ENCODE measurements at regions not wholly inside any gene's neighbourhood (a gene's known extent, or its start where the extent isn't known, plus 50 kb on each side); places are given as distances from the start of the nearest gene placed in this dataset.
A peak's percentile ranks its signal among the peaks of the same experiment; 100 is the strongest.

- peak; percentile 59 for DNase-seq
- Histone ChIP-seq H3K9me3 (ENCODE audit: control insufficient read depth, low read length) (no peaks in the 10 kb centered on the region), H3K36me3 (ENCODE audit: control insufficient read depth in 1 of 2, insufficient read depth in 2 of 2, low read depth in 1 of 2, low read length in 2 of 2) (no peaks in the 10 kb centered on the region), H3K4ac (ENCODE audit: low read depth in 1 of 2, low read length in 2 of 2) (no peak overlapping the region), H2BK15ac (ENCODE audit: low read depth, poor library complexity, severe bottlenecking) (no peak overlapping the region), H3K4me1 (ENCODE audit: control insufficient read depth, insufficient read depth, low read depth, low read length) (no peaks in the 10 kb centered on the region), H3K27ac (ENCODE audit: low read length, poor library complexity, severe bottlenecking) (no peak overlapping the region), H2BK120ac (ENCODE audit: low read depth, low read length) (no peak overlapping the region), H3K4me2 (ENCODE audit: low read length, poor library complexity, severe bottlenecking) (no peak overlapping the region), H4K91ac (ENCODE audit: low read length) (no peak overlapping the region), H3K14ac (ENCODE audit: low read length in 2 of 2) (no peak overlapping the region), H3K23ac (ENCODE audit: low read length in 2 of 2) (no peak overlapping the region), H3K27me3 (ENCODE audit: control insufficient read depth in 1 of 2, insufficient read depth in 1 of 2, low read length in 2 of 2) (no peaks in the 10 kb centered on the region), H4K8ac (ENCODE audit: low read length) (no peak overlapping the region), H3K9ac (ENCODE audit: low read length) (peak overlapping the region; percentile 80), H3K18ac (ENCODE audit: low read depth in 1 of 2, low read length in 2 of 2) (no peak overlapping the region), H2BK12ac (ENCODE audit: low read length in 2 of 2) (no peak overlapping the region), H2AK5ac (ENCODE audit: low read length, severe bottlenecking) (no peak overlapping the region), H3K4me3 (ENCODE audit: insufficient read depth in 1 of 2, low read depth in 1 of 2, low read length in 2 of 2) (no peak overlapping the region), H2BK5ac (ENCODE audit: low read depth, low read length, poor library complexity, severe bottlenecking) (no peak overlapping the region), H2AFZ (ENCODE audit: low read depth, low read length) (no peak overlapping the region), H3K79me1 (replicated peaks; ENCODE audit: low read length, poor library complexity, severe bottlenecking) (no peaks in the 10 kb centered on the region)
These were observed 321.7 kb downstream of the CENPW start for GRCh38 chr6:126661646-126662045.

- Histone ChIP-seq H4K91ac (ENCODE audit: low read length) (no peak overlapping the region), H2BK12ac (ENCODE audit: low read length in 2 of 2) (no peak overlapping the region), H4K8ac (ENCODE audit: low read length) (no peak overlapping the region), H3K23ac (ENCODE audit: low read length in 2 of 2) (no peak overlapping the region), H3K27ac (ENCODE audit: low read length, poor library complexity, severe bottlenecking) (no peak overlapping the region), H3K27me3 (ENCODE audit: control insufficient read depth in 1 of 2, insufficient read depth in 1 of 2, low read length in 2 of 2) (no peaks in the 10 kb centered on the region), H3K4me2 (ENCODE audit: low read length, poor library complexity, severe bottlenecking) (no peak overlapping the region), H3K14ac (ENCODE audit: low read length in 2 of 2) (no peak overlapping the region), H3K36me3 (ENCODE audit: control insufficient read depth in 1 of 2, insufficient read depth in 2 of 2, low read depth in 1 of 2, low read length in 2 of 2) (no peaks in the 10 kb centered on the region), H3K18ac (ENCODE audit: low read depth in 1 of 2, low read length in 2 of 2) (no peak overlapping the region), H3K4ac (ENCODE audit: low read depth in 1 of 2, low read length in 2 of 2) (no peak overlapping the region), H2BK5ac (ENCODE audit: low read depth, low read length, poor library complexity, severe bottlenecking) (no peak overlapping the region), H3K9ac (ENCODE audit: low read length) (peak overlapping the region; percentile 26), H2AK5ac (ENCODE audit: low read length, severe bottlenecking) (no peak overlapping the region), H3K4me3 (ENCODE audit: insufficient read depth in 1 of 2, low read depth in 1 of 2, low read length in 2 of 2) (no peak overlapping the region), H2BK15ac (ENCODE audit: low read depth, poor library complexity, severe bottlenecking) (no peak overlapping the region), H2BK120ac (ENCODE audit: low read depth, low read length) (no peak overlapping the region), H3K9me3 (ENCODE audit: control insufficient read depth, low read length) (no peaks in the 10 kb centered on the region), H2AFZ (ENCODE audit: low read depth, low read length) (no peak overlapping the region), H3K4me1 (ENCODE audit: control insufficient read depth, insufficient read depth, low read depth, low read length) (no peaks in the 10 kb centered on the region), H3K79me1 (replicated peaks; ENCODE audit: low read length, poor library complexity, severe bottlenecking) (no peaks in the 10 kb centered on the region)
- no peak for DNase-seq
These were observed 323.1 kb downstream of the CENPW start for GRCh38 chr6:126662966-126663365.

GRCh38 chr6:126664271-126664670, 324.4 kb downstream of the CENPW start:
- no CpG with 5 or more reads among the region's 1 CpG for WGBS
- Histone ChIP-seq H3K23ac (ENCODE audit: low read length in 2 of 2) (no peak overlapping the region), H4K8ac (ENCODE audit: low read length) (no peak overlapping the region), H3K27ac (ENCODE audit: low read length, poor library complexity, severe bottlenecking) (no peak overlapping the region), H2BK120ac (ENCODE audit: low read depth, low read length) (no peak overlapping the region), H4K91ac (ENCODE audit: low read length) (no peak overlapping the region), H3K4me3 (ENCODE audit: insufficient read depth in 1 of 2, low read depth in 1 of 2, low read length in 2 of 2) (no peak overlapping the region), H3K4ac (ENCODE audit: low read depth in 1 of 2, low read length in 2 of 2) (no peak overlapping the region), H3K36me3 (ENCODE audit: control insufficient read depth in 1 of 2, insufficient read depth in 2 of 2, low read depth in 1 of 2, low read length in 2 of 2) (no peaks in the 10 kb centered on the region), H3K14ac (ENCODE audit: low read length in 2 of 2) (no peak overlapping the region), H3K79me1 (replicated peaks; ENCODE audit: low read length, poor library complexity, severe bottlenecking) (no peaks in the 10 kb centered on the region), H3K4me2 (ENCODE audit: low read length, poor library complexity, severe bottlenecking) (no peak overlapping the region), H3K9me3 (ENCODE audit: control insufficient read depth, low read length) (peaks cover 3% of the 10 kb centered on the region), H2AK5ac (ENCODE audit: low read length, severe bottlenecking) (no peak overlapping the region), H3K9ac (ENCODE audit: low read length) (no peak overlapping the region), H3K27me3 (ENCODE audit: control insufficient read depth in 1 of 2, insufficient read depth in 1 of 2, low read length in 2 of 2) (no peaks in the 10 kb centered on the region), H3K18ac (ENCODE audit: low read depth in 1 of 2, low read length in 2 of 2) (no peak overlapping the region), H2BK12ac (ENCODE audit: low read length in 2 of 2) (no peak overlapping the region), H2BK15ac (ENCODE audit: low read depth, poor library complexity, severe bottlenecking) (no peak overlapping the region), H3K4me1 (ENCODE audit: control insufficient read depth, insufficient read depth, low read depth, low read length) (no peaks in the 10 kb centered on the region), H2AFZ (ENCODE audit: low read depth, low read length) (no peak overlapping the region), H2BK5ac (ENCODE audit: low read depth, low read length, poor library complexity, severe bottlenecking) (no peak overlapping the region)
- DNase-seq = no peak

GRCh38 chr6:126665551-126665950, 325.6 kb downstream of the CENPW start:
- 100% methylated on average over 1 of the region's 3 CpGs for WGBS
- no peak overlapping the region for H2BK12ac ChIP-seq (ENCODE audit: low read length in 2 of 2)
- no peak overlapping the region for H2AFZ ChIP-seq (ENCODE audit: low read depth, low read length)
- no peak overlapping the region for H4K8ac ChIP-seq (ENCODE audit: low read length)
- no peak overlapping the region for H3K4ac ChIP-seq (ENCODE audit: low read depth in 1 of 2, low read length in 2 of 2)
- H3K14ac ChIP-seq (ENCODE audit: low read length in 2 of 2) = no peak overlapping the region
- no peaks in the 10 kb centered on the region for H3K27me3 ChIP-seq (ENCODE audit: control insufficient read depth in 1 of 2, insufficient read depth in 1 of 2, low read length in 2 of 2)
- no peak overlapping the region for H3K4me2 ChIP-seq (ENCODE audit: low read length, poor library complexity, severe bottlenecking)
- H3K36me3 ChIP-seq (ENCODE audit: control insufficient read depth in 1 of 2, insufficient read depth in 2 of 2, low read depth in 1 of 2, low read length in 2 of 2) = no peaks in the 10 kb centered on the region
- DNase-seq = no peak
- no peak overlapping the region for H2BK5ac ChIP-seq (ENCODE audit: low read depth, low read length, poor library complexity, severe bottlenecking)
- no peak overlapping the region for H3K9ac ChIP-seq (ENCODE audit: low read length)
- H3K79me1 ChIP-seq (replicated peaks; ENCODE audit: low read length, poor library complexity, severe bottlenecking) = no peaks in the 10 kb centered on the region
- no peaks in the 10 kb centered on the region for H3K4me1 ChIP-seq (ENCODE audit: control insufficient read depth, insufficient read depth, low read depth, low read length)
- no peak overlapping the region for H3K23ac ChIP-seq (ENCODE audit: low read length in 2 of 2)
- H3K4me3 ChIP-seq (ENCODE audit: insufficient read depth in 1 of 2, low read depth in 1 of 2, low read length in 2 of 2) = no peak overlapping the region
- H3K9me3 ChIP-seq (ENCODE audit: control insufficient read depth, low read length) = peaks cover 6% of the 10 kb centered on the region
- no peak overlapping the region for H3K18ac ChIP-seq (ENCODE audit: low read depth in 1 of 2, low read length in 2 of 2)
- H2BK15ac ChIP-seq (ENCODE audit: low read depth, poor library complexity, severe bottlenecking) = no peak overlapping the region
- H2AK5ac ChIP-seq (ENCODE audit: low read length, severe bottlenecking) = no peak overlapping the region
- H3K27ac ChIP-seq (ENCODE audit: low read length, poor library complexity, severe bottlenecking) = no peak overlapping the region
- no peak overlapping the region for H4K91ac ChIP-seq (ENCODE audit: low read length)
- no peak overlapping the region for H2BK120ac ChIP-seq (ENCODE audit: low read depth, low read length)

All from mesenchymal stem cell (in vitro differentiated cells and primary cell).